ENCODE measurements at regions not wholly inside any gene's neighbourhood (a gene's known extent, or its start where the extent isn't known, plus 50 kb on each side); places are given as distances from the start of the nearest gene placed in this dataset.
"Not testable (repeated sequence)": the region's sequence is repeated elsewhere in the genome, so short reads cannot be mapped to it uniquely, and the experiment has no call there.

DNA sequence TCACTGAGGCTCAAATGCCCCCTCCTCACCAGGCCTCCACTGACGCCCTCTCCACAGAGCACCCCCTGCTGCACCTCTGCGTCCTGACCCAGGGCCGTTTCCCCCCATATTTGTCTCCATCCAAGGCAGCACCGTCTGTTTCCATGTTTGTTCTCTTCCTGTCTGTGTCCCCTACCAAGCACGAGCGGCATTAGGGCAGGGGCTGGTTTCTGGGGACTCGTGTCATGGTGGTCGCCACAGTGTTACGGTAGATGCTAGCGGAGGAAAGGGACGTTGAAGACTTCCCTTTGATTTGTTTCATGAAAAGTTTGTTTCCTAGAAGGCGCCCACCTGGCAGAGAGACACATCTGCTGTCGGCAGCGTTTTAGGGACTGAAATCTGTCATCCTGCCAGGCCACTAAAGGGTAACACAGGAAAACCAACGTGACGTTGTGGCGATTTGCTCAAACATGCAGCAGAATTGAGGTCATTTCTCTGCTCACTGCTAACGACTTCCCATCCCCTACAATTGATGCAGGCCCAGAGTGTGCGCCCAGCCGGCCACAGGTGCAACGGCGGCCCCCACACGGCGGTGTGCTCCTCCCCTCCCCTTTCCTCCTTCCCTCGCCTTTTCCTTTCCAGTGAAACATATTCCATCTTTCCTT, 79.3 kb upstream of the IRX4 start:
- DNase-seq = no peak

DNA sequence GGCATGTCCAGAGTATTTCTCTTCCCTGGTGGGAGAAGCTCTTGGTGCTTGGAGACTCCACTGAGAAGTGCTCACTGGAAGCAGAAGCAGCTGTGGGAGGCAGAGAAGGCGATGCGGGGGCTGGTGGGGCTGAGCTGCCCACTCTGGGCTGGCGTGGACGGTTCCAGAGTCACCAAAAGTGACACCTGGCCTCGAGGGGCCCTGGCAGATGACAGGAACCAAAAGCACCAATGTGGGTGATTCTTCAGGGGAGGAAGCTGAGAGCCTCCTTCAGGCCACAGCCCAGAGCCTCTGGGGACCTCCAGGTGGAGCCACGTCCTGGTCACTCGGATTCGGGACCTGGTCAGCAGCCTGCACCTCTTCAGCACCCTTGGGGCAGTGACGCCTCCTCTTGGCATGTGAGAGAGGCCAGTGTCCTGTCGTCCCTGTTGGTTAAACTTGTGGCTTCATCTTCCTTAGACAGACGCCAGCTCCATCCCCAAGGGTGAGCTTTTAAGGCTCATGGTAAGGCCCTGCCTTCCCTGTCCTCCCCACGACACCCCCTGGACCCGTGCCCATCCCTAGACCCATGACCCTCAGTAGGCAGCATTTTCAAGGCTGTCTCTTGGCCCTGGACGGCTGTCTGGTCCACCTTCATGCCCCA, 78.7 kb upstream of the IRX4 start:
- no peak for DNase-seq

DNA sequence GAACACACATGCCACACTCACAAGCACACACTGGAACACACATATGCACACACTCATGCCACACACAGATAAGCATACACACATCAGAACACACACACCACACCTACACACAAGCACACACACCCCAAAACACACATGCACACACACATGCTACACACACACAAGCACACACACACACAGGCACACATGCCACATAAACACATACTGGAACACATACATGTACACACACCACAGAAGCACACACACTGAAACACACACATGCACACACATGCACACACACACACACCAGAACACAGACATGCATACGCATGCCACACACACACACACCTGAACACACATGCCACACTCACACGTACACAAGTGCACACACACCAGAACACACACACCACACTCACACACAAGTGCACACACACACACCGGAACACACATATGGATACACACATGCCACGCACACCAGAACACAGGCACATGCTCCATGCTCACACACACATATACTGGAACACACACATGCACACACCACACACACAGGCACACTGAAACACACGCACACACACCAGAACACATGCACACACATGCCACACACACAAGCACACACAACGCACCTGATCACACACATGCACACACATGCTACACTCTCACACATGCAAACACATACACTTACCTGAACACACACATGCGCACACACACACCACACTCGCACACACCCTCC, 78.0 kb upstream of the IRX4 start:
- DNase-seq = no peak

- no peak for DNase-seq
Observed at GRCh38 chr5:1959725-1960581, 77.2 kb upstream of the IRX4 start.

GRCh38 chr5:1959231-1959630, 76.5 kb upstream of the IRX4 start:
- no peak for DNase-seq

DNA sequence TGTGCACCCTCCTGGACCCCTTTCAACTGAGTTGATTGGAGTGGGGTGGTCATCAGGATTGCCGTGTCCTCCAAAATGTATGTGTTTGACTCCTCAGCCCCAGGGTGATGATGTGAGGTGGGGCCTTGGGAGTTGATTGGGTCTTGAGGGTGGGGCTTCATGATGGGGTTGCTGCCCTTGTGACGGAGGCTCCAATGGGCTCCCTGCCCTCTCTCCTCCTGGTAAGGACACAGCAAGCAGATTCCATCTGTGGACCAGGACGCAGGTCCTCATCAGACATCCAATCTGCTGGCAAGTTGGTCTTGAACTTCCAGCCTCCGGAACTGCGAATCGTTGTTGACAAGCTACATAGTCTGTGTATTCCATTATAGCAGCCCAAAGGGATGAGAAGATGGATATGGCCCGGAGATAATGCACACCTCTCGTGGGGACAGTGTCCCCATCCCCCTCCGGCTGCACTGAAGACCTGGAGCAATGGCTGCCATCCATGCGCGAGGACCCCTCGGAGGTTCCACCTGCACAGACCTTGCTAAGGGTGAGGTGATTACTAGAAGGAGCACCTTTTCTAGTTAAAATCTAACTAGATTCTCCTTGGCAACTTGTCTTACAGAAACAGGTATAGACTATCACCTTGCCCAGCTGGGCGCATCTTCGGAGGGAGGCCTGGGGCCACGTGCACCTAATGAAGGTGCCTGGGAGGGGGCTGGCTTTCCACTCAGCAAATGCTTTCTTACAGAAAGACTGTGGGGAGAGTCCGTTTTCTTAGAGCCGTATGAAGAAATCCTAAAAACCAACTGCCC, 75.7 kb upstream of the IRX4 start:
- no peak for DNase-seq

GRCh38 chr5:1955586-1955985, 72.9 kb upstream of the IRX4 start:
- DNase-seq = no peak

- DNase-seq = not testable (repeated sequence)
Observed at GRCh38 chr5:1953710-1954109, 71.0 kb upstream of the IRX4 start.

- no peak for DNase-seq
Observed at GRCh38 chr5:1952444-1953099, 69.8 kb upstream of the IRX4 start.

DNA sequence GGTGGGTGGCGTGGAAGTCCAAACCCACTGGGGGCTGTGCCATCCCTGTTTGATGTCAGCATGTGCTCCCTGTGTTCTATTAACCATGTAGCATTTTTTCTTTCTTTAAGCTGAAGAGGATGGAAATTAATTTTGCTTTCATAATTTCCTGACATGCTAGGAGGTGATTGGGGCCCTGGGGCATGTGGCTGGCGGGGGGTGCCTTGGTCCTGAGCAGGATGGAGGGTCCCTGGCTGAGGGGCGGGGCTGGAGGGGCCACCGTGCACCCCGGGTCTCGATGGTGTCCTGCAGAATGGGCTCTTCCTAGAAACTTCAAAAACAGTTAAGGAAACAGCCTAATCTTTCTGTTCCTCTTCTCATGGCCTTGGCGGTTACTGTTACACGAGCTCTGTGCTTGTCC, 69.3 kb upstream of the IRX4 start:
- DNase-seq = no peak

- DNase-seq = no peak
Observed at GRCh38 chr5:1951165-1951816, 68.6 kb upstream of the IRX4 start.

- no peak for DNase-seq
Observed at GRCh38 chr5:1950708-1951103, 68.0 kb upstream of the IRX4 start.

DNA sequence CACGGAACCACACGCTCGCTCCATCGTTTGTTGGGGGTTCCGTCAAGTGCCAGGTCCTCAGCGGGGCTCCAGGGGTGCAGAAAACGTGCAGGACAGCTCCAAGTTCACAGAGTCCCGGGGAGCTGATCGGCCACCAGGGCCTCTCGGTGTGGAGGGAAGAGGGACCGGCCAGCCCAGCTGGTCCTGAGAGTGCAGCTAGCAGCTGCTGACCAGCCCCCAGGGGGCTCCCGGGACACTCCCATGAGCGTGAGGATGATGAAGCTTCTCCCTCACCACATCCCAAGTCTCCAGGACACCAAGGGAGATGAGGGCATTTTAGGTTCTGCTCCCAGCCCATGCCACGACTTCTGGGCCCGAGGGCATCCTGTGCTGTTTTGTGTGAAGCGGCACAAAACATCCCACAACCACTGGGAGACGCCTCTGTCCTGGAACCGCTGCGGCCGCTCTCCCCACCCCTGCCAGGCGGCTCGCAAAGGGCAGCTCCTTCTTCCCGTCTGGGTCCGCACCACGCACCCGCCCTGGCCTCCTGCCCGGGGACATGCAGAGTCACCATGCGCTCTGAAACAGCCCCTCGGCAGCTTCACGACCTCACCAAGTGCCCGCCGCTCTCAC, 67.5 kb upstream of the IRX4 start:
- no peak for DNase-seq

- no peak for DNase-seq
Observed at GRCh38 chr5:1949253-1949652, 66.5 kb upstream of the IRX4 start.

GRCh38 chr5:1948663-1949191, 66.0 kb upstream of the IRX4 start:
- no peak for DNase-seq

DNA sequence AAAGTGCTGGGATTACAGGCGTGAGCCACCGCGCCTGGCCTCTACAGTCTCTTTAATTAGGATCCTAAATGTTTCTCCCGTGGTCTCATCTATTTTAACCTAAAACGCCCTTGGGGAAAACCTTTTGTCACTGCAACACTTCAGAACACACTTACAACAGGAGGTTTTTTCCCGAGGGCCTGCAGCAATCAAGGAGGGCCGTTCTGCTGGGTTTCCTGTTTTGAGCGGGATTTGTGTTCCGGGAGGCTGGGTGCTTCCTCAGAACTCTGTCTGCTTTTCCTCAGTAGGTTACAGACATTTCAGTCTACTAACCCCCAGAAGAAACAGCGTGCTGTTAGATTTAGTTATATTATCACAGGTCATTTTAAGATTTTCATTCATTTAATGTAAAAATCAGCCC, 65.4 kb upstream of the IRX4 start:
- DNase-seq = no peak

DNA sequence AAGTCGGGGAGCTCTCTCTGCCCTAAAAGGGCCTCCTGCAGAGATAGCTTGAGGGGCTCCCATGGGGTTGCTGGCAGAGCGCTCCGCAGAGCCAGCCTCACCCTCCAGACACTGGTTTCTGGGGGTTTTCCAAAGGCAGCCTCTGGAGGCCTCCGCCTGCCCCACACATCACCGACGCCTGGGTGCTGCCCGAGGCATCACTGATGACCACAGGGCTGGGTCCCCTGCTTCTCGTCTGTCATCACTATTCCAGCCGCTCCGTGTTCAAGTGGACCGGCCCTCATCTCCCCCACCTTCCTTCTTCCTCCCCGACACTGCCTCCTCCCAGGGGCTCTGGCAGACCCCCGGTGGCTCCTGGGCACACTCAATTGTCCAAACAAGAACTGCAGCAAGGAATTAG, 64.1 kb upstream of the IRX4 start:
- DNase-seq = no peak

GRCh38 chr5:1946122-1946677, 63.5 kb upstream of the IRX4 start:
- DNase-seq = no peak

GRCh38 chr5:1945606-1946005, 62.9 kb upstream of the IRX4 start:
- DNase-seq = no peak

GRCh38 chr5:1944408-1944807, 61.7 kb upstream of the IRX4 start:
- DNase-seq = no peak

Measured in NCI-H1694 (cell line).